A549 (cell line): ENCODE measurements at regions not wholly inside any gene's neighbourhood (a gene's known extent, or its start where the extent isn't known, plus 50 kb on each side); places are given as distances from the start of the nearest gene placed in this dataset.
A peak's percentile ranks its signal among the peaks of the same experiment; 100 is the strongest.

Experiments used
- EP300 ChIP-seq, 2 experiments: fragments of >200 bp; sonication (Bioruptor Twin); formaldehyde crosslinking; IDR thresholded peaks; 2 replicates in 1 of 2; 3 replicates in 1 of 2; pipeline ENCODE4 v1.6.1; 2016 to 2017
- HDAC2 ChIP-seq: fragments of 200-600 bp; sonication (generic); IDR thresholded peaks from 2 replicates; pipeline ENCODE4 v1.6.1; 2016
- JUNB ChIP-seq: fragments of >200 bp; sonication (Bioruptor Twin); formaldehyde crosslinking; IDR thresholded peaks from 2 replicates; pipeline ENCODE4 v1.6.1; 2016
- KDM1A ChIP-seq: fragments of 200-600 bp; sonication (generic); IDR thresholded peaks from 2 replicates; pipeline ENCODE4 v1.6.1; 2016; ENCODE audit warnings: low read depth, mild to moderate bottlenecking
- NR3C1 ChIP-seq: fragments of >200 bp; sonication (Bioruptor Twin); formaldehyde crosslinking; IDR thresholded peaks from 3 replicates; pipeline ENCODE4 v1.6.1; 2017
- POLR2A ChIP-seq: IDR thresholded peaks from 2 replicates; pipeline ENCODE4 v1.6.1; 2012; ENCODE audit warnings: mild to moderate bottlenecking, low read length
- RAD21 ChIP-seq, 2 experiments: fragments of >200 bp in 1 of 2; sonication (Bioruptor Twin) in 1 of 2; formaldehyde crosslinking in 1 of 2; IDR thresholded peaks in 1 of 2; conservative IDR thresholded peaks in 1 of 2; 2 replicates in 1 of 2; 3 replicates in 1 of 2; pipeline ENCODE4 v1.6.1; 2012 to 2018; ENCODE audit warnings: inconsistent platforms in 1 of 2
- RFX5 ChIP-seq: fragments of 450-650 bp; IDR thresholded peaks from 2 replicates; pipeline ENCODE4 v1.7.1; 2014; ENCODE audit warnings: antibody characterized with exemption, mild to moderate bottlenecking, moderate library complexity
- TF ChIP-seq, protein P1 (sequence below): fragments of >200 bp; sonication (Bioruptor Twin); formaldehyde crosslinking; IDR thresholded peaks from 3 replicates; pipeline ENCODE4 v1.5.1; 2016
- TF ChIP-seq, protein P2 (sequence below): IDR thresholded peaks from 2 replicates; pipeline ENCODE4 v1.6.1; 2012

DNA sequence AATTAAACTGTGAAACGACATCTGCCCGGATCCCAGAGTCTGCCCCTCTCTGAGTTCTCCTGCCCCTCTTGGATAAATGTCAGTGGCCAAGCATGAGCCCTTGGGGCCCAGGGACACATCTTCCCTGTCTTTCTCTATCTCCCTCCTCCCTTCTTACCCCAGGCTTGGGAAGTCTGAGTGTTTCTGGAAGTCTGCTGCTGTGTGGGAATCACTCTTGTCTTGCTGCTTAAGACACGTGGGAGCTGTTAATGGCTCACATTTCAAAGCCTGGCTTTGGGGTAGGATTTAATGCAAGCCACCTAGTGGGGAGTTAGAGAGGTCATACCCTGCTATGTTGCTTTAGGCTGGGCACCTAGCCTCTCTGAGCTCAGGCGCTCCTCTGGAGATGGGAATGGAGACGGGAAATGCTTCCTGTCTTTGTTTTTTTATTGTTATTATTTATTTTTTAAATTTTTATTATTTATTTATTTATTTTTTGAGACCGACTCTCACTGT lies 218.5 kb upstream of the CIBAR2 start:
- TF ChIP-seq, protein P1, sequence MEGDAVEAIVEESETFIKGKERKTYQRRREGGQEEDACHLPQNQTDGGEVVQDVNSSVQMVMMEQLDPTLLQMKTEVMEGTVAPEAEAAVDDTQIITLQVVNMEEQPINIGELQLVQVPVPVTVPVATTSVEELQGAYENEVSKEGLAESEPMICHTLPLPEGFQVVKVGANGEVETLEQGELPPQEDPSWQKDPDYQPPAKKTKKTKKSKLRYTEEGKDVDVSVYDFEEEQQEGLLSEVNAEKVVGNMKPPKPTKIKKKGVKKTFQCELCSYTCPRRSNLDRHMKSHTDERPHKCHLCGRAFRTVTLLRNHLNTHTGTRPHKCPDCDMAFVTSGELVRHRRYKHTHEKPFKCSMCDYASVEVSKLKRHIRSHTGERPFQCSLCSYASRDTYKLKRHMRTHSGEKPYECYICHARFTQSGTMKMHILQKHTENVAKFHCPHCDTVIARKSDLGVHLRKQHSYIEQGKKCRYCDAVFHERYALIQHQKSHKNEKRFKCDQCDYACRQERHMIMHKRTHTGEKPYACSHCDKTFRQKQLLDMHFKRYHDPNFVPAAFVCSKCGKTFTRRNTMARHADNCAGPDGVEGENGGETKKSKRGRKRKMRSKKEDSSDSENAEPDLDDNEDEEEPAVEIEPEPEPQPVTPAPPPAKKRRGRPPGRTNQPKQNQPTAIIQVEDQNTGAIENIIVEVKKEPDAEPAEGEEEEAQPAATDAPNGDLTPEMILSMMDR, result peak; percentile 49
- TF ChIP-seq KDM1A (no peak), NR3C1 (no peak), RFX5 (no peak), RAD21 (conservative IDR thresholded peaks at IDR 0.05 in 1 of 2, IDR thresholded peaks at IDR 0.05 in 1 of 2) (no peak), JUNB (no peak), HDAC2 (no peak), EP300 (IDR thresholded peaks at IDR 0.05) (no peak), POLR2A (no peak)
- TF ChIP-seq, protein P2, sequence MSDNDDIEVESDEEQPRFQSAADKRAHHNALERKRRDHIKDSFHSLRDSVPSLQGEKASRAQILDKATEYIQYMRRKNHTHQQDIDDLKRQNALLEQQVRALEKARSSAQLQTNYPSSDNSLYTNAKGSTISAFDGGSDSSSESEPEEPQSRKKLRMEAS, result peak; percentile 37; the same call in 1 of the 2 replicates
